GM19328 (cell line): ENCODE measurements at regions not wholly inside any gene's neighbourhood (a gene's known extent, or its start where the extent isn't known, plus 50 kb on each side); places are given as distances from the start of the nearest gene placed in this dataset.

Experiments used
- ATAC-seq: cut with Tn5 transposase; IDR thresholded peaks from one replicate; pipeline ENCODE4 v1.9.1; 2021; ENCODE audit warnings: mild to moderate bottlenecking, moderate library complexity; ENCODE audit not compliant: unreplicated experiment

GRCh38 chr12:76259660-76260389, 88.4 kb downstream of the BBS10 start:
- ATAC-seq, result no peak

- ATAC-seq, result no peak
These were observed 89.1 kb downstream of the BBS10 start for GRCh38 chr12:76259106-76259505.

- no peak for ATAC-seq
These were observed 91.3 kb downstream of the BBS10 start for GRCh38 chr12:76256904-76257303.

GRCh38 chr12:76256321-76256720, 91.9 kb downstream of the BBS10 start:
- no peak for ATAC-seq

- ATAC-seq, result no peak
These were observed 92.5 kb downstream of the BBS10 start for GRCh38 chr12:76255692-76256091.

GRCh38 chr12:76255281-76255680, 92.9 kb downstream of the BBS10 start:
- ATAC-seq, result no peak

- ATAC-seq, result no peak
These were observed 96.2 kb downstream of the BBS10 start for GRCh38 chr12:76252031-76252430.

- no peak for ATAC-seq
These were observed 98.0 kb downstream of the BBS10 start for GRCh38 chr12:76250256-76250655.

- ATAC-seq, result no peak
These were observed 98.7 kb downstream of the BBS10 start for GRCh38 chr12:76249501-76249900.

- ATAC-seq, result no peak
These were observed 100.2 kb downstream of the BBS10 start for GRCh38 chr12:76247992-76248391.

- no peak for ATAC-seq
These were observed 101.1 kb downstream of the BBS10 start for GRCh38 chr12:76247026-76247646.

- no peak for ATAC-seq
These were observed 101.6 kb downstream of the BBS10 start for GRCh38 chr12:76246611-76247010.

- ATAC-seq, result no peak
These were observed 103.9 kb downstream of the BBS10 start for GRCh38 chr12:76244300-76244699.

- ATAC-seq, result no peak
These were observed 105.2 kb downstream of the BBS10 start for GRCh38 chr12:76242813-76243550.

GRCh38 chr12:76241371-76241770, 106.8 kb downstream of the BBS10 start:
- ATAC-seq, result no peak

- no peak for ATAC-seq
These were observed 107.9 kb downstream of the BBS10 start for GRCh38 chr12:76240281-76240680.

GRCh38 chr12:76238688-76239087, 109.5 kb downstream of the BBS10 start:
- ATAC-seq, result no peak

- no peak for ATAC-seq
These were observed 111.0 kb downstream of the BBS10 start for GRCh38 chr12:76237086-76237701.

GRCh38 chr12:76236640-76237039, 111.6 kb downstream of the BBS10 start:
- ATAC-seq, result no peak

GRCh38 chr12:76234741-76235140, 113.5 kb downstream of the BBS10 start:
- no peak for ATAC-seq

- ATAC-seq, result no peak
These were observed 116.2 kb downstream of the BBS10 start for GRCh38 chr12:76232013-76232412.

- ATAC-seq, result no peak
These were observed 121.3 kb downstream of the BBS10 start for GRCh38 chr12:76226956-76227355.
